Adrenal gland (tissue), 9 donors: ENCODE measurements at regions not wholly inside any gene's neighbourhood (a gene's known extent, or its start where the extent isn't known, plus 50 kb on each side); places are given as distances from the start of the nearest gene placed in this dataset.

ENCODE experiments used
- DNase-seq, 7 donors: peaks; one replicate each; pipeline ENCODE4 v3.0.0-alpha.2; 2019 to 2020
- H3K27ac ChIP-seq, 5 donors: fragments of 200-600 bp; sonication (generic) in 4 of 5; 1 replicate in 3 of 5; 2 replicates in 2 of 5; pipeline versions ENCODE4 v1.5.1 to v1.8.0; 2016 to 2020; ENCODE audit warnings: mild to moderate bottlenecking in 1 of 5
- H3K27me3 ChIP-seq: fragments of 200-600 bp; 2 replicates; pipeline ENCODE4 v1.8.0; 2021
- H3K36me3 ChIP-seq, 2 donors: fragments of 200-600 bp; replicated peaks in 1 of 2; 1 replicate in 1 of 2; 2 replicates in 1 of 2; pipeline versions ENCODE4 v1.5.1 to v1.8.0; 2018 to 2022
- H3K4me1 ChIP-seq, 2 donors: fragments of 200-600 bp; replicated peaks in 1 of 2; 1 replicate in 1 of 2; 2 replicates in 1 of 2; pipeline versions ENCODE4 v1.5.1 to v1.8.0; 2018 to 2021
- H3K4me3 ChIP-seq, 4 donors: fragments of 200-600 bp; sonication (generic) in 3 of 4; one replicate each; pipeline ENCODE4 v1.5.1; 2016 to 2018
- H3K9me3 ChIP-seq, 3 donors: fragments of 200-600 bp; sonication (generic) in 1 of 3; replicated peaks in 1 of 3; 1 replicate in 2 of 3; 2 replicates in 1 of 3; pipeline versions ENCODE4 v1.5.1 to v1.8.0; 2016 to 2021
- POLR2A ChIP-seq, 2 donors: fragments of 450-650 bp; IDR thresholded peaks; one replicate each; pipeline ENCODE4 v1.6.1; 2017; ENCODE audit warnings: antibody characterized with exemption in 2 of 2, mild to moderate bottlenecking in 2 of 2, moderate library complexity in 1 of 2
- WGBS, 4 donors: extraction: QIAGEN DNeasy Blood & Tissue Kit in 2 of 4; methylation state at CpG; one replicate each; pipeline versions ENCODE4 v1.1.5 to v1.1.7; 2013 to 2017; 5-methylcytosine and 5-hydroxymethylcytosine counted together
- intact Hi-C, 2 donors: fragments of 100-400 bp; cut with DNase I; formaldehyde crosslinking; loops; one replicate each; pipeline versions ENCODE4 v1.14.1 to v1.15.0; 2022 to 2023
- TF ChIP-seq, protein P1 (sequence below), 6 experiments: fragments of 450-650 bp in 4 of 6; fragments of 200-600 bp in 2 of 6; sonication (generic) in 1 of 6; IDR thresholded peaks; 1 replicate in 5 of 6; 2 replicates in 1 of 6; pipeline versions ENCODE4 v1.5.1 to v1.8.0; 2016 to 2021; ENCODE audit warnings: antibody characterized with exemption in 6 of 6, mild to moderate bottlenecking in 2 of 6, moderate library complexity in 1 of 6
- donor health status: healthy with polysubstance abuse.
- donor health status: Bipolar disorder and iron deficiency.
- donor health status: DM: yes; HTN: yes; CAD: no.
- donor health status: DM: no; HTN: no; CAD: no.
- donor health status: DM: no; HTN: no; CAD: no.

DNA sequence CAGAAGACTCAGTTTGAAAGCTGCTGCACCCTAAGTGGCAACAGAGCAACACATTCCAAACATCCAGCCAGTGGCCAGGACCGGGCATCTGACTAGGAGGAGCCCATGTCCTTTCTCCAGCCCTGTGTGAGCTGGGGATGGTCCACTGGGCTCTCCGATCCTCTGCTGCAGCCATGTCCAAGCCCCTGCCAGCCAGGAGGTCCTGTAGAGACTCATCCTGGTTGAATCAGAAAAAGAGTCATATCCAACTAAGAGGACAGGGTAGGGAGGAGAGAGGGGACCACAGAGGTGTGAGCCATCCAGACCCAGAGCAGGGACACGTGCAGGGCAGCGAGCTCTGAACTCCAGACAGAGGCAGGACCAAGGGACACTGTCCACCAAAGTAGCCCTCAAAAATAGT lies 163.0 kb upstream of the CDH5 start:
- intact Hi-C loops, result no loop called here
- H3K27me3 ChIP-seq, result no peaks in the 10 kb centered on the region
- WGBS, 4 donors, result 86 to 93% (median 89%) methylated on average over 4 of the region's 4 CpGs

DNA sequence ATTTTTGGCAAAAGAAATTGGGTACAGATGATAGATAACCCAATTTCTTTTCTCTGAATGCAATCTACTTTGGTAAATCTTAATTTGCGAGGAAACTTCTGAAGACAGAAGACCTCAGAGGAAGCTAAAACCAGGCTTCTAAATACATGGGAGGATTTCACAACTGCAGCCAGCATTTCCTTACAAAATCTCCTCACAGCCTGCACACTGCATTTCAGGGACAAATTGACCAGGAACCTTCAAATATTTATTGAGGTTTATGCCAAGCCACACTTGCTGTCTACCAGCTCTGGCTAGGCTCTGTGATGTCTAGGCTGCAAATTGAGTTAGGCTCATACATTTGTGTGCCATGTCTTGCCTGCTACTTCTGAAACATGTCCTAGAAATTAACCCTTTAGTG lies 167.3 kb upstream of the CDH5 start:
- Histone ChIP-seq H3K27me3 (no peaks in the 10 kb centered on the region), H3K27ac (no peak overlapping the region), H3K4me3 (no peak overlapping the region), H3K4me1 (no peaks in the 10 kb centered on the region), H3K36me3 (no peaks in the 10 kb centered on the region), H3K9me3 (no peaks in the 10 kb centered on the region)
- WGBS, 4 donors, result 55 to 74% (median 61%) methylated on average over 1 of the region's 1 CpG
- intact Hi-C loops, result no loop called here
- TF ChIP-seq POLR2A (IDR thresholded peaks at IDR 0.05), result no peak
- TF ChIP-seq, protein P1, sequence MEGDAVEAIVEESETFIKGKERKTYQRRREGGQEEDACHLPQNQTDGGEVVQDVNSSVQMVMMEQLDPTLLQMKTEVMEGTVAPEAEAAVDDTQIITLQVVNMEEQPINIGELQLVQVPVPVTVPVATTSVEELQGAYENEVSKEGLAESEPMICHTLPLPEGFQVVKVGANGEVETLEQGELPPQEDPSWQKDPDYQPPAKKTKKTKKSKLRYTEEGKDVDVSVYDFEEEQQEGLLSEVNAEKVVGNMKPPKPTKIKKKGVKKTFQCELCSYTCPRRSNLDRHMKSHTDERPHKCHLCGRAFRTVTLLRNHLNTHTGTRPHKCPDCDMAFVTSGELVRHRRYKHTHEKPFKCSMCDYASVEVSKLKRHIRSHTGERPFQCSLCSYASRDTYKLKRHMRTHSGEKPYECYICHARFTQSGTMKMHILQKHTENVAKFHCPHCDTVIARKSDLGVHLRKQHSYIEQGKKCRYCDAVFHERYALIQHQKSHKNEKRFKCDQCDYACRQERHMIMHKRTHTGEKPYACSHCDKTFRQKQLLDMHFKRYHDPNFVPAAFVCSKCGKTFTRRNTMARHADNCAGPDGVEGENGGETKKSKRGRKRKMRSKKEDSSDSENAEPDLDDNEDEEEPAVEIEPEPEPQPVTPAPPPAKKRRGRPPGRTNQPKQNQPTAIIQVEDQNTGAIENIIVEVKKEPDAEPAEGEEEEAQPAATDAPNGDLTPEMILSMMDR (IDR thresholded peaks at IDR 0.05), result no peak
- peak in 1 of 7 donors; percentile 30 for DNase-seq

More for the DNA sequence above, 163.0 kb upstream of the CDH5 start:
- H3K9me3 ChIP-seq, result no peaks in the 10 kb centered on the region
- H3K4me3 ChIP-seq, result no peak overlapping the region
- no peak overlapping the region for H3K27ac ChIP-seq
- H3K36me3 ChIP-seq, result no peaks in the 10 kb centered on the region
- TF ChIP-seq POLR2A (IDR thresholded peaks at IDR 0.05), result no peak
- TF ChIP-seq, protein P1 (IDR thresholded peaks at IDR 0.05), result no peak
- H3K4me1 ChIP-seq, result no peaks in the 10 kb centered on the region
- DNase-seq, result no peak

DNA sequence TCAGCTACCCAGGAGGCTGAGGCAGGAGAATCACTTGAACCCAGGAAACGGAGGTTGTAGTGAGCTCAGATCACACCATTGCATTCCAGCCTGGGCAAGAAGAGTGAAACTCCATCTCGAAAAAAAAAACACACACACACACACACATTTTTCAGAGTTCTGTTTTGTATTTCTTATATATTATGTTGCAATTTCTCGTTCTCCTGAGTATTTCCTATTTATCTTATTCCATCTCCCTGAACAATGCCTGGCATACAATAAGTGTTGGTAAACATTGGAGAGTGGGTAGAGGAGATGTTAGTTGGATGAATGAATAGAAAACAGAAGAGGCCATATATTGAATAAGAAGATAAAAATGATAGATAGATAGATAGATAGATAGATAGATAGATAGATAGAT lies 167.8 kb upstream of the CDH5 start:
- TF ChIP-seq, protein P1 (IDR thresholded peaks at IDR 0.05), result no peak
- no peak for TF ChIP-seq POLR2A (IDR thresholded peaks at IDR 0.05)
- H3K9me3 ChIP-seq, result no peaks in the 10 kb centered on the region
- 48 to 73% (median 71%) methylated on average over 3 of the region's 3 CpGs for WGBS, 4 donors
- no peak overlapping the region for H3K27ac ChIP-seq
- no peaks in the 10 kb centered on the region for H3K36me3 ChIP-seq
- no peaks in the 10 kb centered on the region for H3K27me3 ChIP-seq
- no peak overlapping the region for H3K4me3 ChIP-seq
- DNase-seq, result no peak
- no peaks in the 10 kb centered on the region for H3K4me1 ChIP-seq
- intact Hi-C loops, result no loop called here

DNA sequence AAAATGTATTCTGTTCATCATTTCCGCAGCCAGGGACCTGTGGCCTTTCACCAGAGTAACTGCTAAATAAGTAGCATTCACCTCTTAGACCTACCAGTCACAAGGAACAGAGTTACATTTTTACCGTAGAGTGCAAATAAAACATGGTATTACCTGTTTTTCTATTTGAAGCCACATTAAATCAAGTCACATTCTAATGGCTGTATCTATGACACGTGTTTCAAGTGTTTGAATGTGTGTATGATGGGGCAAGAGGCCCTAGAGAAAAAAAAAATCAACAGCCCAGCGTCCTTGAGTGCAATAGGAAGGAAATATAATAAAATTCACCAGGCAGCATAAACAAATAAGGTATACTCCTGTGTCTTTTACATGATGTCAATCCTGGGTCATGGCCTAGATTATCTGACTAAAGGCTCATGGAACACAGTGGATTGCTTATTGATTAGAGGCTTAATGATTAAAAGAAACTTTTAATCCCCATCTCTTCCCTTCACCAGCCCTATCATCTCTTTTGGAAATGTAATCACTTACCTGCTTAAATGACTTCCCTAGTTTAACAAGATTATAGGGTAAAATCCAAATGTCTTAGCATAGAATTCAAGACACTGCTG lies 168.7 kb upstream of the CDH5 start:
- WGBS, 4 donors, result 84 to 89% (median 87%) methylated on average over 4 of the region's 4 CpGs
- Histone ChIP-seq H3K4me1 (no peaks in the 10 kb centered on the region), H3K4me3 (no peak overlapping the region), H3K36me3 (no peaks in the 10 kb centered on the region), H3K27me3 (no peaks in the 10 kb centered on the region), H3K27ac (no peak overlapping the region), H3K9me3 (no peaks in the 10 kb centered on the region)
- no peak for DNase-seq
- intact Hi-C loops, result no loop called here
- TF ChIP-seq, protein P1 (IDR thresholded peaks at IDR 0.05), result no peak
- no peak for TF ChIP-seq POLR2A (IDR thresholded peaks at IDR 0.05)
